AG04450 (cell line): ENCODE measurements at regions not wholly inside any gene's neighbourhood (a gene's known extent, or its start where the extent isn't known, plus 50 kb on each side); places are given as distances from the start of the nearest gene placed in this dataset.

Experiments used
- CTCF ChIA-PET: fragments of 300-600, 350-600 bp; formaldehyde crosslinking; extraction: SDS; loops from one replicate; lab custom pipeline; 2022; ENCODE audit warnings: antibody characterized with exemption, inconsistent platforms; lab: Charles Lee
- POLR2A ChIA-PET: fragments of 350-600 bp; formaldehyde crosslinking; extraction: SDS; loops from one replicate; lab custom pipeline; 2021; ENCODE audit warnings: antibody characterized with exemption, inconsistent platforms; lab: Yijun Ruan, JAX
- DNase-seq: peaks from one replicate; pipeline ENCODE4 v3.0.0-alpha.2; 2011; ENCODE audit warnings: low read depth, low spot score
- H3K27ac ChIP-seq: one replicate; pipeline ENCODE4 v1.5.1; 2012; ENCODE audit warnings: low read depth, low read length, control low read depth
- H3K27me3 ChIP-seq: one replicate; pipeline ENCODE4 v1.6.0; 2012; ENCODE audit warnings: low read length; ENCODE audit not compliant: control insufficient read depth, insufficient read depth
- H3K4me3 ChIP-seq: 2 replicates; pipeline ENCODE4 v1.5.1; 2011; ENCODE audit warnings: mild to moderate bottlenecking, low read depth, low read length, control low read depth
- H3K9me3 ChIP-seq: 2 replicates; pipeline ENCODE4 v1.5.1; 2012; ENCODE audit warnings: low read length; ENCODE audit not compliant: control insufficient read depth, insufficient read depth
- CTCF ChIP-seq: IDR thresholded peaks from 2 replicates; pipeline ENCODE4 v1.5.1; 2011; ENCODE audit warnings: low read depth, low read length, control low read depth, inconsistent platforms

- DNase-seq: no peak
- POLR2A ChIA-PET: no interaction called here
- Histone ChIP-seq H3K27me3 (no peaks in the 10 kb centered on the region), H3K27ac (no peak overlapping the region), H3K9me3 (peaks cover 7% of the 10 kb centered on the region; the same call in 1 of the 2 replicates), H3K4me3 (no peak overlapping the region)
- CTCF ChIA-PET: interaction anchor here (0.6 kb wide), 1 partner anchor 59 kb away, joined by 5 read pairs; no protein-coding TSS in a partner anchor
- no peak for TF ChIP-seq CTCF
Measured at GRCh38 chr9:81266674-81267073, 422.7 kb downstream of the TLE1 start.

GRCh38 chr9:81266086-81266485 is 423.3 kb downstream of the TLE1 start:
- CTCF ChIA-PET: interaction anchor here (0.6 kb wide), 1 partner anchor 60 kb away, joined by 5 read pairs; no protein-coding TSS in a partner anchor
- no peak for DNase-seq
- Histone ChIP-seq H3K4me3 (no peak overlapping the region), H3K27me3 (no peaks in the 10 kb centered on the region), H3K9me3 (peaks cover 5% of the 10 kb centered on the region; the same call in 1 of the 2 replicates), H3K27ac (no peak overlapping the region)
- no peak for TF ChIP-seq CTCF
- POLR2A ChIA-PET: no interaction called here

- no peaks in the 10 kb centered on the region for H3K27me3 ChIP-seq
- ChIA-PET POLR2A (no interaction called here), CTCF (no interaction called here)
- no peak overlapping the region for H3K4me3 ChIP-seq
- no peak for DNase-seq
- H3K27ac ChIP-seq: no peak overlapping the region
- no peak for TF ChIP-seq CTCF
- no peaks in the 10 kb centered on the region; the same call in 1 of the 2 replicates for H3K9me3 ChIP-seq
Measured at GRCh38 chr9:81264516-81264915, 424.8 kb downstream of the TLE1 start.

- Histone ChIP-seq H3K27ac (no peak overlapping the region), H3K27me3 (peaks cover 2% of the 10 kb centered on the region), H3K4me3 (no peak overlapping the region), H3K9me3 (no peaks in the 10 kb centered on the region)
- ChIA-PET POLR2A (no interaction called here), CTCF (no interaction called here)
- no peak for TF ChIP-seq CTCF
- DNase-seq: no peak
Measured at GRCh38 chr9:81259896-81260295, 429.5 kb downstream of the TLE1 start.

GRCh38 chr9:81256368-81256767 is 433.0 kb downstream of the TLE1 start:
- no peak overlapping the region for H3K4me3 ChIP-seq
- DNase-seq: no peak
- POLR2A ChIA-PET: no interaction called here
- no peaks in the 10 kb centered on the region for H3K9me3 ChIP-seq
- no peak for TF ChIP-seq CTCF
- H3K27ac ChIP-seq: no peak overlapping the region
- H3K27me3 ChIP-seq: peaks cover 2% of the 10 kb centered on the region
- CTCF ChIA-PET: no interaction called here
